Ovary (tissue), 3 donors: ENCODE measurements at regions not wholly inside any gene's neighbourhood (a gene's known extent, or its start where the extent isn't known, plus 50 kb on each side); places are given as distances from the start of the nearest gene placed in this dataset.

Experiments
- CTCF ChIP-seq, 3 donors: fragments of 450-650 bp in 2 of 3; fragments of 200-600 bp in 1 of 3; IDR thresholded peaks; one replicate each; pipeline versions ENCODE4 v1.5.1 to v1.8.0; 2016 to 2022; ENCODE audit warnings: antibody characterized with exemption in 3 of 3, mild to moderate bottlenecking in 1 of 3
- POLR2A ChIP-seq: fragments of 450-650 bp; IDR thresholded peaks from one replicate; pipeline ENCODE4 v1.6.1; 2017; ENCODE audit warnings: antibody characterized with exemption, mild to moderate bottlenecking, moderate library complexity
- donor health status: DM: no; HTN: no; CAD: no.

GRCh38 chr13:105168295-105168694, 1367.2 kb downstream of the EFNB2 start:
- TF ChIP-seq CTCF (IDR thresholded peaks at IDR 0.05): no peak
- no peak for TF ChIP-seq POLR2A
